HG02759 (cell line): ENCODE measurements at regions not wholly inside any gene's neighbourhood (a gene's known extent, or its start where the extent isn't known, plus 50 kb on each side); places are given as distances from the start of the nearest gene placed in this dataset.

ENCODE experiments used
- ATAC-seq: cut with Tn5 transposase; IDR thresholded peaks from one replicate; pipeline ENCODE4 v1.9.1; 2021; ENCODE audit warnings: mild to moderate bottlenecking, moderate library complexity; ENCODE audit not compliant: unreplicated experiment

- ATAC-seq: no peak
These were observed 93.8 kb downstream of the SCG2 start for GRCh38 chr2:223508372-223508771.

- ATAC-seq: no peak
These were observed 91.4 kb downstream of the SCG2 start for GRCh38 chr2:223510713-223511112.

- ATAC-seq: no peak
These were observed 91.0 kb downstream of the SCG2 start for GRCh38 chr2:223511168-223511567.

GRCh38 chr2:223513771-223514455, 88.2 kb downstream of the SCG2 start:
- ATAC-seq: no peak

GRCh38 chr2:223519471-223519870, 82.7 kb downstream of the SCG2 start:
- ATAC-seq: no peak

- no peak for ATAC-seq
These were observed 79.4 kb downstream of the SCG2 start for GRCh38 chr2:223522796-223523195.

GRCh38 chr2:223523551-223524001, 78.6 kb downstream of the SCG2 start:
- ATAC-seq: no peak

GRCh38 chr2:223524066-223524465, 78.1 kb downstream of the SCG2 start:
- no peak for ATAC-seq

GRCh38 chr2:223526106-223526505, 76.1 kb downstream of the SCG2 start:
- no peak for ATAC-seq

GRCh38 chr2:223528036-223528435, 74.1 kb downstream of the SCG2 start:
- ATAC-seq: no peak

- ATAC-seq: no peak
These were observed 72.5 kb downstream of the SCG2 start for GRCh38 chr2:223529696-223530095.

GRCh38 chr2:223530811-223531210, 71.3 kb downstream of the SCG2 start:
- no peak for ATAC-seq

GRCh38 chr2:223532161-223532560, 70.0 kb downstream of the SCG2 start:
- ATAC-seq: no peak

GRCh38 chr2:223532712-223533111, 69.4 kb downstream of the SCG2 start:
- ATAC-seq: no peak

- no peak for ATAC-seq
These were observed 65.6 kb downstream of the SCG2 start for GRCh38 chr2:223536546-223536945.

GRCh38 chr2:223537115-223537514, 65.0 kb downstream of the SCG2 start:
- ATAC-seq: no peak

- ATAC-seq: no peak
These were observed 64.2 kb downstream of the SCG2 start for GRCh38 chr2:223537651-223538601.

GRCh38 chr2:223538920-223539440, 63.2 kb downstream of the SCG2 start:
- ATAC-seq: no peak

GRCh38 chr2:223541546-223541945, 60.6 kb downstream of the SCG2 start:
- ATAC-seq: no peak

GRCh38 chr2:223542501-223542900, 59.7 kb downstream of the SCG2 start:
- no peak for ATAC-seq

GRCh38 chr2:223545406-223545805, 56.8 kb downstream of the SCG2 start:
- ATAC-seq: no peak

- no peak for ATAC-seq
These were observed 56.3 kb downstream of the SCG2 start for GRCh38 chr2:223545830-223546229.
